ENCODE measurements at regions not wholly inside any gene's neighbourhood (a gene's known extent, or its start where the extent isn't known, plus 50 kb on each side); places are given as distances from the start of the nearest gene placed in this dataset.

DNA sequence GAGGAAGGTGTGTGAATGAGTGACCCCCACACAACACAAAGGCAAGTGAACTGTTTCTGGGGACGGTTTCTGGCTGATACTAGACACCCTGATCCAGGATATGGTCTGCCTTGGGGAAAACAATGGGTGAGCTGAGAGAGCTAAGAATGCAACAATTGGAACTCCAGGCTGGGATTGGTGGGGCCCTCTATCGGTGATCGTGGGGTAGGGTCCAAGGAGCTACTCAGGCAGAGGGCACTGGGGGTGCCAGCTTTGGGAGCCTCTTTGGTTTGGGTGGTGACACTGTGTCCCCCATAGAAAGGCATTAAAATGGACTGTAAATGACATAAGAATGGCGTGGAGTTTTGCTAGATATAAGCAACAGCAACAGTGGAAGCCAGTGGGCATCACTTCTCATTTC is 439.1 kb downstream of the DMAC1 start:
- H3K36me3 ChIP-seq: no peaks in the 10 kb centered on the region
- H3K9me3 ChIP-seq: no peaks in the 10 kb centered on the region
- ATAC-seq: no peak
- TF ChIP-seq, protein P1, sequence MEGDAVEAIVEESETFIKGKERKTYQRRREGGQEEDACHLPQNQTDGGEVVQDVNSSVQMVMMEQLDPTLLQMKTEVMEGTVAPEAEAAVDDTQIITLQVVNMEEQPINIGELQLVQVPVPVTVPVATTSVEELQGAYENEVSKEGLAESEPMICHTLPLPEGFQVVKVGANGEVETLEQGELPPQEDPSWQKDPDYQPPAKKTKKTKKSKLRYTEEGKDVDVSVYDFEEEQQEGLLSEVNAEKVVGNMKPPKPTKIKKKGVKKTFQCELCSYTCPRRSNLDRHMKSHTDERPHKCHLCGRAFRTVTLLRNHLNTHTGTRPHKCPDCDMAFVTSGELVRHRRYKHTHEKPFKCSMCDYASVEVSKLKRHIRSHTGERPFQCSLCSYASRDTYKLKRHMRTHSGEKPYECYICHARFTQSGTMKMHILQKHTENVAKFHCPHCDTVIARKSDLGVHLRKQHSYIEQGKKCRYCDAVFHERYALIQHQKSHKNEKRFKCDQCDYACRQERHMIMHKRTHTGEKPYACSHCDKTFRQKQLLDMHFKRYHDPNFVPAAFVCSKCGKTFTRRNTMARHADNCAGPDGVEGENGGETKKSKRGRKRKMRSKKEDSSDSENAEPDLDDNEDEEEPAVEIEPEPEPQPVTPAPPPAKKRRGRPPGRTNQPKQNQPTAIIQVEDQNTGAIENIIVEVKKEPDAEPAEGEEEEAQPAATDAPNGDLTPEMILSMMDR (IDR thresholded peaks at IDR 0.05): no peak
- no peak for DNase-seq
- no peak overlapping the region for H3K4me3 ChIP-seq
- intact Hi-C loops (cut with DNase I): no loop called here
- no peaks in the 10 kb centered on the region for H3K27me3 ChIP-seq
- no peak overlapping the region for H3K27ac ChIP-seq
- H3K4me1 ChIP-seq: no peaks in the 10 kb centered on the region

DNA sequence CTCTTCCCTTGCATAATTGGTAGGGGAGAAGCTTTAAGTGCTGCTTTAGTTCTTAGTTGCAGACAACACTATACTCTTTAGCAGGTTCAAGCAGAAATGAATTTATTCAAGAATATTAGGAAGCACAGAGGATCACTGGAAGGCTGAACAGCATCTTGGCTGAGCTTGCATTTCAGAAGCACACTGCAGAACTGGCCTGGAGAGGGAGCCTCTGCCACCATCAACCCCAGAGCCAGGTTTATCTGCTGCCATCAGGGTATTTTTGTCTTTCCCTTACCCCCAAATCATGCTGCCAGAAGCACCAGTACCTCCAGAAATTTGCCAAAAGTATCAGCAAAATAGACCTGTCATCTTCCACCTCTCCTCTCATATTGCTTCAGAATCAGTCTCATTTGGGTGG is 440.7 kb downstream of the DMAC1 start:
- no peak for ATAC-seq
- TF ChIP-seq, protein P1 (IDR thresholded peaks at IDR 0.05): no peak
- no peaks in the 10 kb centered on the region for H3K36me3 ChIP-seq
- intact Hi-C loops (cut with DNase I): no loop called here
- no peaks in the 10 kb centered on the region for H3K9me3 ChIP-seq
- H3K27me3 ChIP-seq: no peaks in the 10 kb centered on the region
- no peak for DNase-seq
- H3K27ac ChIP-seq: no peak overlapping the region
- H3K4me1 ChIP-seq: no peaks in the 10 kb centered on the region
- no peak overlapping the region for H3K4me3 ChIP-seq

DNA sequence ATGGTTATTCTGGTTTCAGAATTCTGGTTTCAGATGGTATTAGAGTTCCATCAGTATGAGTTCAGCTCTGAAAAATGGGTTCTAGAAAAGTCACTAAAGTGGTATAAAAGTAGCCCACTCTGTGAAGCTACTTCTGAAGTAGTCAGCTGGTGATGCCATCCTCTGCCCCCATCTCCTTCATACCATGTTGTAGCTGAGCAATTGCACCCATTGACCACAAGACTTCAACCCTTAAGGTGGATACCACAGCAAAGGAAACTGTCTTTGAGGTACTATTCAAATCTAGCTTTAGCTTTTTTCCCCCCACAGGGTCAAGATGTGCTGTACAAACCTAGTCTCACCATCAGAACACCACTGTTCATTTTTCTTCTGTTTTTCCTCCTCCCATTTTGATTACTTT is 444.9 kb downstream of the DMAC1 start:
- TF ChIP-seq, protein P1 (IDR thresholded peaks at IDR 0.05): no peak
- no peak overlapping the region for H3K4me3 ChIP-seq
- no peaks in the 10 kb centered on the region for H3K9me3 ChIP-seq
- DNase-seq (no peak), ATAC-seq (no peak)
- intact Hi-C loops (cut with DNase I): no loop called here
- H3K27me3 ChIP-seq: no peaks in the 10 kb centered on the region
- H3K4me1 ChIP-seq: no peaks in the 10 kb centered on the region
- no peaks in the 10 kb centered on the region for H3K36me3 ChIP-seq
- no peak overlapping the region for H3K27ac ChIP-seq

DNA sequence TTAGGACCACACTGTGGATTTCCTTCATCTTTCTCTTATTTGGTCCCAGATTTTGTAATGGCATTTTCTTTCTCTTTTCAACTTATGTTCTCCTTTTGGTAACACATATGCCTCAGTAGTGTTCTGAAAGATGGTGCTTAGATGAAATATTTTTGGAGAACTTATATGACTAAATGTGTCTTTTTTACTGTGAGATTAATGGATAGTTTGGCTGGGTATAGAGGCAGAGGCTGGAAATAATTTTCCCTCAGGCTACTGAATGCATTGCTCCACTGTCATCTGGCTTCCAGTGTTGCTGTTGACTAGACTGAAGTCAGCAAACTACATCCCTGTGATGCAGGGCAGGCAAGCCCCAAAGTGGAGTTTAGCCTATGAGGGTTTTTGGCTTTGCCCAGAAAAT is 450.9 kb downstream of the DMAC1 start:
- Histone ChIP-seq H3K36me3 (no peaks in the 10 kb centered on the region), H3K9me3 (peaks cover 0 to 8% of the 10 kb centered on the region in 2 donors), H3K4me3 (no peak overlapping the region), H3K27me3 (no peaks in the 10 kb centered on the region), H3K4me1 (no peaks in the 10 kb centered on the region), H3K27ac (no peak overlapping the region)
- no peak for ATAC-seq
- DNase-seq: no peak
- TF ChIP-seq, protein P1 (IDR thresholded peaks at IDR 0.05): no peak
- intact Hi-C loops (cut with DNase I): no loop called here

DNA sequence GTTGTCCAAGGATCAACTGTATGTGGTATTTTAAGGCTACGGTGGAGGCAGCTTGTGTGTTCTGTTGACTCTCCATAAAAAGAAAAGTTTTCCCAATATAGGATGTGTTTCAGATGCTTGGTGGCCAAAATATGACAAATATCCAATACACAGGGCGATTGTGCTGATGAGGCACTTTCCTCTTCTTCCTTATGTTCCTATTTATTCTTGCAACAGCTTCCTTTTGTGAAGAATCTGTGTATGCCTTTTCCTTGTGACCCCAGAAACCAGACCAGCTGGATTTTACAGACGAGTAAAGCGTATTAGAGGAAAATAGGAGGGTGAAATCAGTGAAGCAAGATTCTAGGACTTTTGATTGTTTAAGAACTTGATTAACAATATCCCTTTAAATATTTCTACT is 452.0 kb downstream of the DMAC1 start:
- Histone ChIP-seq H3K27me3 (no peaks in the 10 kb centered on the region), H3K27ac (no peak overlapping the region), H3K4me1 (no peaks in the 10 kb centered on the region), H3K4me3 (no peak overlapping the region), H3K9me3 (peaks cover 0 to 8% of the 10 kb centered on the region in 2 donors), H3K36me3 (no peaks in the 10 kb centered on the region)
- TF ChIP-seq, protein P1 (IDR thresholded peaks at IDR 0.05): no peak
- intact Hi-C loops (cut with DNase I): no loop called here
- peak in 1 of 4 donors; percentile 44 for DNase-seq
- ATAC-seq: no peak

Measured in left lung (tissue), 4 donors.